GM19193 (cell line): ENCODE measurements at regions not wholly inside any gene's neighbourhood (a gene's known extent, or its start where the extent isn't known, plus 50 kb on each side); places are given as distances from the start of the nearest gene placed in this dataset.

Experiments used
- POLR2A ChIP-seq: IDR thresholded peaks from 4 replicates; pipeline ENCODE4 v1.6.1; 2011; ENCODE audit not compliant: insufficient read depth, insufficient read length; ENCODE audit errors: extremely low read depth

DNA sequence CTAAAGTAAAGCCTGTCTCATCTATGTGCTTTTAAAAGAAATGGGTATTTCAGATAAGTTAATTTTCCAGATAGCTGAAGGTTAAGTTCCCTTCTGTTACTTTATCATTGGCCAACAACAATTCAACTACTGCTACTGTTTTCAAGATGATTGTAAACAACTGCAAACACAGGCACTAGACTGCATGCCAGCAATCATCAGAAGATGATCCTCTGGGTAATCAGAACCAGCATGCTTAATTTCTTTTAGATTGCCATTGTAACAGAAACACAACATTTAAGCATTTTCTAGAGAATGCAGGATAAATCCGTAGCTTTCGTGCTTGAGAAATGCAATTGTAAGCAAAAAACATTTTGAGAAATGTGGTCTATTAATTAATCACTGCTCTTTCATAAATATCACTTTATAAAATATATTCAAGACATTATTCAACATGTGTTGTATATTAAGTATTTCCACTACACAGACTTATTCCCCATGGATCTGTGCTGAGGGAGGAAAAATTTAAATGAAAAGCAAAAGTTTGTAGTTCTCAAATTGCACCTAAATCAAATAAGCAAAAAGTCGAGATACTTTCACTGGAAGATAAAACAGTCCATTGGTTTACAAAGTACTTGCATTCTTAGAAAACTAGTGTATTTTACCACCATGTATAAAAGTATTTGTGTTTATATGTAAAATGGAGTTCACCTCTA is 133.7 kb downstream of the ATL2 start:
- no peak for TF ChIP-seq POLR2A

DNA sequence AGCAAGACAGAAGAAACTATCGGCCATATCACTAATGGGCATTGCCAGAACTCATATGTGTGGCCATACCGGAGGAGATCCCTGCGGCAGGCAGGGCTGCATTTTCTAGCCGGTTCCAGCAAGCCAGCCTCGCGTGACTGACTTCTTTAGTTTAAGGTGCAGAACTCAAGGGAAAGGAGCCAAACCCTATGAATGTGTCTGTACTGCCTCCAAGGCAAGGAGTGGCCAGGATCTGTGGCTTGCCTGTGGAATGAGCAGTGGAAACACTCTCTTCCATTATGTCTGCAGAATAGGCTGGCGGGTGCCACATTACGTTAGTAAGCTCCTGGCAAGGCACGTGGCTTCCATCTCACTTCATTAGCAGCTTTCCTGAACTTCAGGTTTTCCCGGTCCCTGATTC is 137.6 kb downstream of the ATL2 start:
- TF ChIP-seq POLR2A, result no peak

DNA sequence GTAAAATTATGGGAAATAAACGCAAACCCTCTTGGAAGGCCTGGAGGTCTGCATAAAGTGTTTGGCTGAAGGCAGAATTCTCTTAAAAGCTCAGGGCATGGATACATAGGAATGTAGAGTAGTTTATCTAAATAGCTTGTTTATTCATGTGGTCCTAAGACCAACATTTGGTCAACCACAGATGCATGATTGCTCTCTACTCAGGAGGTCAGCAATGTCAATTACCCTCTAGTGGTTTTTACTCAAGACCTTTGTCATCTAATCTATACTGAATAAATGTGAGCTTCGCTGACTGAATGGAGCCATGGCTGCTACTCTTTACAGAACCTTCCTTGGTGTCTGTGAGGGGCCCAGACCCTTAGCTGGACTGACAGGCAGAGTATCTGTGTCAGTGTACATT is 139.8 kb downstream of the ATL2 start:
- no peak for TF ChIP-seq POLR2A

GRCh38 chr2:38233231-38233983 is 143.7 kb downstream of the ATL2 start:
- TF ChIP-seq POLR2A, result no peak

DNA sequence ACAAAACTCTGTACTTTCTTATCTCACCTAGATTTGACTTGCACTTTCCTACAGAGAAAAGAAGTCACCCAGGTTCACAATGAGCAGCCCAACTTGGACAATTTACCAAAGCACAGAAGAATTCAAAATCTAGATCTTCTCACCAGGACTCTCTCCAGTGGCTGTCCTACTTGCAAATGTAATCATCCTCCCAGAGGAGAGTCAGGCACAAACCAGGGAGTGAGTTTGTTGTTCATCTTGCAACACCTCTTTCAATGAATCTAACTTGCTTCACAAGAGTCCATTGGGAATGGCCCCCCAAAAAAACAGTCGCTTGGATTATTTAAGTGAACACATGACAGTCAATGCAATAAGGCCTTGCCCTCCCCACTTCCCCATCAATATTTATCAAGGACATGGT is 144.6 kb downstream of the ATL2 start:
- TF ChIP-seq POLR2A, result no peak

- no peak for TF ChIP-seq POLR2A
These were observed 146.3 kb downstream of the ATL2 start for GRCh38 chr2:38230756-38231155.

DNA sequence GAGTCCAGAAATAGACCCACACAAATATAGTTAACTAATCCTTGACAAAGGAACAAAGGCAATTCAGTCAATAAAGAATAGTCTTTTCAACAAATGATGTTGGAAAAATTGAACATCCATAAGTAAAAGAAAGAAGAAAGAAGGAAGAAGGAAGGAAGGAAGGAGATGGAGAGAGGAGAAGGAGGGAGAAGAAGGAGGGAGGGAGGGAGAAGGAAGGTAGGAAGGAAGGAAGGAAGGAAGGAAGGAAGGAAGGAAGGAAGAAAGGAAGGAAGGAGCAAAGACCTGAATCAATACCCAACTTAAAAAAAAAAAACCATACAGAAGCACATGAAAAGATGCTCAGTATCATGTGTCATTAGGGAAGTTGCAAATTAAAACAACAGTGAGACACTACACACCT is 148.3 kb downstream of the ATL2 start:
- no peak for TF ChIP-seq POLR2A

GRCh38 chr2:38224821-38225437 is 149.0 kb upstream of the CYP1B1 start:
- TF ChIP-seq POLR2A, result no peak

- TF ChIP-seq POLR2A, result no peak
These were observed 148.2 kb upstream of the CYP1B1 start for GRCh38 chr2:38224181-38224580.

- TF ChIP-seq POLR2A, result no peak
These were observed 147.3 kb upstream of the CYP1B1 start for GRCh38 chr2:38223256-38223655.

DNA sequence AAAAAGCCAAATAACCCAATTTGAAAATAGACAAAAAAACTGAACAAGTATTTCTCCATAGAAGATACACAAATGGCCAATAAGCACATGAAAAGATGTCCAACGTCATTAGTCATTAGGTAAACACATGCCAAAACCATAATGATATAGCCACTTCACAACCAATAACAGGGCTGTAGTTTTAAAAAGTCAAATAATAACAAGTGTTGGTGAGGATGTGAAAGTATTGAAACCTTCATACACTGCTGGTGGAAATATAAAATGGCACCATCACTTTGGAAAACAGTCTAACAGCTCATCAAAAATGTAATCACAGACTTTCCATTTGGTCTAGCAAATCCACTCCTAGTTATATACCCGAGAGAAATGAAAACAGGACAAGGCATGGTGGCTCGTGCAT is 144.2 kb upstream of the CYP1B1 start:
- TF ChIP-seq POLR2A, result no peak

- TF ChIP-seq POLR2A, result no peak
These were observed 143.0 kb upstream of the CYP1B1 start for GRCh38 chr2:38218995-38219394.

- TF ChIP-seq POLR2A, result no peak
These were observed 142.6 kb upstream of the CYP1B1 start for GRCh38 chr2:38218591-38218991.

GRCh38 chr2:38217401-38218188 is 141.6 kb upstream of the CYP1B1 start:
- no peak for TF ChIP-seq POLR2A

DNA sequence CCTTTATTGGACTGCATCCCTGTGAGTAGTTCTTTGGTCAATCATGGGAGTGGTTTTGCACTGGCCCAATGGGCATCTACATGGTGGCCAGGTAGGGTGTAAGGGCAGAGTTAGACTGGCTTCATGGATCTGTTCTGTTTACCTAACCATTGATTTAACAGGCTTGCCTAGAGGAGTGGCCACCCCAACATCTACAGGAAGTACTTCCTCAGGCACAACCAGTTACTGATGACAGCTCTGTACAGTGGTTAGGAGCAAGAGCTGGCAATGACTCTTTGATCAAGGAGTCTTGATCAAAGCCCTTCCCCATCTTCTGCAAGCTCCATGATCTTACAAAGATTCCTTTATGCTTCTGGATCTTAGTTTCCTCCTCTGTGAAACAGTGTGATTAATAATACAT is 140.9 kb upstream of the CYP1B1 start:
- TF ChIP-seq POLR2A, result no peak
